ENCODE measurements at regions not wholly inside any gene's neighbourhood (a gene's known extent, or its start where the extent isn't known, plus 50 kb on each side); places are given as distances from the start of the nearest gene placed in this dataset.

GRCh38 chr1:234938135-234938534, 190.5 kb downstream of the TOMM20 start:
- H3K27ac ChIP-seq (ENCODE audit: low read depth, low read length) = no peak overlapping the region
- no peak overlapping the region for H3K4me2 ChIP-seq (ENCODE audit: low read length)
- H3K36me3 Mint-ChIP-seq (ENCODE audit: low read depth, unreplicated experiment) = no peaks in the 10 kb centered on the region
- no peaks in the 10 kb centered on the region for H3K9me3 ChIP-seq (ENCODE audit: insufficient read depth, low read depth, low read length)
- no peaks in the 10 kb centered on the region for H4K20me1 ChIP-seq (ENCODE audit: insufficient read depth, low read length)
- H3K9me3 Mint-ChIP-seq (ENCODE audit: unreplicated experiment) = no peaks in the 10 kb centered on the region
- peaks cover 7% of the 10 kb centered on the region for H3K4me1 ChIP-seq (ENCODE audit: insufficient read depth, low read length)
- H3K9ac ChIP-seq (ENCODE audit: low read length) = no peak overlapping the region
- H3K4me3 ChIP-seq (ENCODE audit: insufficient read depth, low read depth, low read length) = no peak overlapping the region
- H3K36me3 ChIP-seq (ENCODE audit: insufficient read depth, low read length) = no peaks in the 10 kb centered on the region
- H3K27me3 ChIP-seq (ENCODE audit: insufficient read depth, low read length) = no peaks in the 10 kb centered on the region
- H3K4me1 Mint-ChIP-seq (ENCODE audit: low read depth, unreplicated experiment) = peaks cover 6% of the 10 kb centered on the region
- H3K79me2 ChIP-seq (ENCODE audit: insufficient read depth, low read length) = no peaks in the 10 kb centered on the region
- TF ChIP-seq EZH2 (IDR thresholded peaks at IDR 0.05; ENCODE audit: insufficient read depth, low read length) (no peak), CTCF (IDR thresholded peaks at IDR 0.05; ENCODE audit: insufficient read depth, low read depth, low read length) (no peak)
- H3K4me3 Mint-ChIP-seq (ENCODE audit: unreplicated experiment) = no peak overlapping the region
- no peak for FAIRE-seq
- H3K27me3 Mint-ChIP-seq (ENCODE audit: low read depth, unreplicated experiment) = no peaks in the 10 kb centered on the region
- H3K27ac Mint-ChIP-seq (ENCODE audit: unreplicated experiment) = no peak overlapping the region
- DNase-seq (ENCODE audit: low read depth) = no peak
- H2AFZ ChIP-seq (ENCODE audit: low read depth, low read length) = no peak overlapping the region

GRCh38 chr1:234936612-234937389, 191.8 kb downstream of the TOMM20 start:
- Mint-ChIP-seq H3K27me3 (ENCODE audit: low read depth, unreplicated experiment) (no peaks in the 10 kb centered on the region), H3K4me3 (ENCODE audit: unreplicated experiment) (no peak overlapping the region), H3K36me3 (ENCODE audit: low read depth, unreplicated experiment) (no peaks in the 10 kb centered on the region), H3K27ac (ENCODE audit: unreplicated experiment) (peak overlapping the region; percentile 66), H3K9me3 (ENCODE audit: unreplicated experiment) (no peaks in the 10 kb centered on the region), H3K4me1 (ENCODE audit: low read depth, unreplicated experiment) (peaks cover 8% of the 10 kb centered on the region)
- Histone ChIP-seq H3K27me3 (ENCODE audit: insufficient read depth, low read length) (no peaks in the 10 kb centered on the region), H3K4me2 (ENCODE audit: low read length) (no peak overlapping the region), H3K36me3 (ENCODE audit: insufficient read depth, low read length) (no peaks in the 10 kb centered on the region), H3K4me3 (ENCODE audit: insufficient read depth, low read depth, low read length) (no peak overlapping the region), H3K9ac (ENCODE audit: low read length) (no peak overlapping the region), H3K9me3 (ENCODE audit: insufficient read depth, low read depth, low read length) (no peaks in the 10 kb centered on the region), H3K79me2 (ENCODE audit: insufficient read depth, low read length) (no peaks in the 10 kb centered on the region), H3K4me1 (ENCODE audit: insufficient read depth, low read length) (peaks cover 12% of the 10 kb centered on the region), H2AFZ (ENCODE audit: low read depth, low read length) (no peak overlapping the region), H3K27ac (ENCODE audit: low read depth, low read length) (no peak overlapping the region), H4K20me1 (ENCODE audit: insufficient read depth, low read length) (no peaks in the 10 kb centered on the region)
- DNase-seq (ENCODE audit: low read depth) (no peak), FAIRE-seq (no peak)
- TF ChIP-seq CTCF (IDR thresholded peaks at IDR 0.05; ENCODE audit: insufficient read depth, low read depth, low read length) (no peak), EZH2 (IDR thresholded peaks at IDR 0.05; ENCODE audit: insufficient read depth, low read length) (no peak)

- Histone ChIP-seq H3K9me3 (ENCODE audit: insufficient read depth, low read depth, low read length) (no peaks in the 10 kb centered on the region), H3K27me3 (ENCODE audit: insufficient read depth, low read length) (no peaks in the 10 kb centered on the region), H3K79me2 (ENCODE audit: insufficient read depth, low read length) (no peaks in the 10 kb centered on the region), H2AFZ (ENCODE audit: low read depth, low read length) (peak overlapping the region; percentile 25), H4K20me1 (ENCODE audit: insufficient read depth, low read length) (no peaks in the 10 kb centered on the region), H3K4me1 (ENCODE audit: insufficient read depth, low read length) (peaks cover 12% of the 10 kb centered on the region), H3K27ac (ENCODE audit: low read depth, low read length) (peak overlapping the region; percentile 2), H3K9ac (ENCODE audit: low read length) (no peak overlapping the region), H3K4me2 (ENCODE audit: low read length) (no peak overlapping the region), H3K36me3 (ENCODE audit: insufficient read depth, low read length) (no peaks in the 10 kb centered on the region), H3K4me3 (ENCODE audit: insufficient read depth, low read depth, low read length) (no peak overlapping the region)
- Mint-ChIP-seq H3K27ac (ENCODE audit: unreplicated experiment) (no peak overlapping the region), H3K27me3 (ENCODE audit: low read depth, unreplicated experiment) (no peaks in the 10 kb centered on the region), H3K4me1 (ENCODE audit: low read depth, unreplicated experiment) (peaks cover 8% of the 10 kb centered on the region), H3K9me3 (ENCODE audit: unreplicated experiment) (no peaks in the 10 kb centered on the region), H3K4me3 (ENCODE audit: unreplicated experiment) (no peak overlapping the region), H3K36me3 (ENCODE audit: low read depth, unreplicated experiment) (no peaks in the 10 kb centered on the region)
- FAIRE-seq = no peak
- DNase-seq (ENCODE audit: low read depth) = peak; percentile 85
- TF ChIP-seq CTCF (IDR thresholded peaks at IDR 0.05; ENCODE audit: insufficient read depth, low read depth, low read length) (no peak), EZH2 (IDR thresholded peaks at IDR 0.05; ENCODE audit: insufficient read depth, low read length) (no peak)
Measured at GRCh38 chr1:234934611-234935033, 194.0 kb downstream of the TOMM20 start.

All from astrocyte (in vitro differentiated cells and primary cell).